ENCODE measurements at regions not wholly inside any gene's neighbourhood (a gene's known extent, or its start where the extent isn't known, plus 50 kb on each side); places are given as distances from the start of the nearest gene placed in this dataset.

DNA sequence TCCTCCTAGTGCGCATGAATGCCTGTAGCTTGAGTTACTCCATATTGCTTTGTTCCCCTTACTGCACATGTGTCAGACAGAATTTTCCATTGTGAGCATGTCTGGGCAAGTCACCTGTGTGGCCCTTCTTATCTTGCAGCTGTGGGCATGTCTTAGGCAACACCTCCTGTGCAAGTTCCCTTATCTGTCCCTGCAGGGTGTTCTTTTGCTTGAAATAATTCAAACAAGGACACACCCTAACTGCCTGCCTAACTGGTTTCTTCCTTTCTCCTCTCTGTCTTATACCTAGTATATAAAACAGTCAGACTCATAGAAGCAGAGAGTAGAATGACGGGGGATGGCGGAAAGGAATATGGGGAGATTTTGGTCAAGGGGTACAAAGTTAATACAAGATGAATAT lies 421.1 kb upstream of the SORCS1 start:
- TF ChIP-seq EP300 (IDR thresholded peaks at IDR 0.05; ENCODE audit: borderline replicate concordance): no peak
- TF ChIP-seq, protein P1, sequence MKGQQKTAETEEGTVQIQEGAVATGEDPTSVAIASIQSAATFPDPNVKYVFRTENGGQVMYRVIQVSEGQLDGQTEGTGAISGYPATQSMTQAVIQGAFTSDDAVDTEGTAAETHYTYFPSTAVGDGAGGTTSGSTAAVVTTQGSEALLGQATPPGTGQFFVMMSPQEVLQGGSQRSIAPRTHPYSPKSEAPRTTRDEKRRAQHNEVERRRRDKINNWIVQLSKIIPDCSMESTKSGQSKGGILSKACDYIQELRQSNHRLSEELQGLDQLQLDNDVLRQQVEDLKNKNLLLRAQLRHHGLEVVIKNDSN (IDR thresholded peaks at IDR 0.05): no peak
- TF ChIP-seq NFIC (IDR thresholded peaks at IDR 0.05): no peak
- TF ChIP-seq CEBPB (IDR thresholded peaks at IDR 0.05): no peak
- TF ChIP-seq TAF1 (IDR thresholded peaks at IDR 0.05; ENCODE audit: low read depth): no peak
- TF ChIP-seq RAD21 (IDR thresholded peaks at IDR 0.05; ENCODE audit: low read depth): no peak
- TF ChIP-seq, protein P2, sequence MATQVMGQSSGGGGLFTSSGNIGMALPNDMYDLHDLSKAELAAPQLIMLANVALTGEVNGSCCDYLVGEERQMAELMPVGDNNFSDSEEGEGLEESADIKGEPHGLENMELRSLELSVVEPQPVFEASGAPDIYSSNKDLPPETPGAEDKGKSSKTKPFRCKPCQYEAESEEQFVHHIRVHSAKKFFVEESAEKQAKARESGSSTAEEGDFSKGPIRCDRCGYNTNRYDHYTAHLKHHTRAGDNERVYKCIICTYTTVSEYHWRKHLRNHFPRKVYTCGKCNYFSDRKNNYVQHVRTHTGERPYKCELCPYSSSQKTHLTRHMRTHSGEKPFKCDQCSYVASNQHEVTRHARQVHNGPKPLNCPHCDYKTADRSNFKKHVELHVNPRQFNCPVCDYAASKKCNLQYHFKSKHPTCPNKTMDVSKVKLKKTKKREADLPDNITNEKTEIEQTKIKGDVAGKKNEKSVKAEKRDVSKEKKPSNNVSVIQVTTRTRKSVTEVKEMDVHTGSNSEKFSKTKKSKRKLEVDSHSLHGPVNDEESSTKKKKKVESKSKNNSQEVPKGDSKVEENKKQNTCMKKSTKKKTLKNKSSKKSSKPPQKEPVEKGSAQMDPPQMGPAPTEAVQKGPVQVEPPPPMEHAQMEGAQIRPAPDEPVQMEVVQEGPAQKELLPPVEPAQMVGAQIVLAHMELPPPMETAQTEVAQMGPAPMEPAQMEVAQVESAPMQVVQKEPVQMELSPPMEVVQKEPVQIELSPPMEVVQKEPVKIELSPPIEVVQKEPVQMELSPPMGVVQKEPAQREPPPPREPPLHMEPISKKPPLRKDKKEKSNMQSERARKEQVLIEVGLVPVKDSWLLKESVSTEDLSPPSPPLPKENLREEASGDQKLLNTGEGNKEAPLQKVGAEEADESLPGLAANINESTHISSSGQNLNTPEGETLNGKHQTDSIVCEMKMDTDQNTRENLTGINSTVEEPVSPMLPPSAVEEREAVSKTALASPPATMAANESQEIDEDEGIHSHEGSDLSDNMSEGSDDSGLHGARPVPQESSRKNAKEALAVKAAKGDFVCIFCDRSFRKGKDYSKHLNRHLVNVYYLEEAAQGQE (IDR thresholded peaks at IDR 0.05; ENCODE audit: low read depth): no peak

- TF ChIP-seq, protein P2 (IDR thresholded peaks at IDR 0.05; ENCODE audit: low read depth): no peak
- no peak for TF ChIP-seq EP300 (IDR thresholded peaks at IDR 0.05; ENCODE audit: borderline replicate concordance)
- no peak for TF ChIP-seq TAF1 (IDR thresholded peaks at IDR 0.05; ENCODE audit: low read depth)
- TF ChIP-seq RAD21 (IDR thresholded peaks at IDR 0.05; ENCODE audit: low read depth): no peak
- TF ChIP-seq, protein P3, sequence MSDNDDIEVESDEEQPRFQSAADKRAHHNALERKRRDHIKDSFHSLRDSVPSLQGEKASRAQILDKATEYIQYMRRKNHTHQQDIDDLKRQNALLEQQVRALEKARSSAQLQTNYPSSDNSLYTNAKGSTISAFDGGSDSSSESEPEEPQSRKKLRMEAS (IDR thresholded peaks at IDR 0.05): no peak
These were observed 419.5 kb upstream of the SORCS1 start for GRCh38 chr10:107583974-107584373.

DNA sequence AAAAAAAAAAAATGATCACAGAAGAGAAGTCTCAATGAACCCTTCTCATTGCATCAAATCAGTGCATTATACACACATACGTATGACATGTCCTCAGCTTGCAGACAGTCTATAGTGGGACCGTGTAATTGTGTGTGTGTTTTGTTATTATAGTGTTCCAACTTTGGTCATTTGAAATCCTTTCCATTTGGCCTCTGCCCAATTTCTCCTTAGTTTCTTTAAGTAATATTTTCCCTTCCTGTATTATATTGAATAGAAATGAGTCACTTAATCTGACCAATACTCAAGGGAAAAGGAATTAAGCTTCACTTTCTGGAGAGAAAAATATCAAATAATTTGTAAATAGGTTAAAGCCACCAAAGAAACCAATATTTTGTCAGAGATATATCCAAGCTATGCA lies 415.5 kb upstream of the SORCS1 start:
- TF ChIP-seq RAD21 (IDR thresholded peaks at IDR 0.05; ENCODE audit: low read depth): no peak
- no peak for TF ChIP-seq TAF1 (IDR thresholded peaks at IDR 0.05; ENCODE audit: low read depth)
- TF ChIP-seq EP300 (IDR thresholded peaks at IDR 0.05; ENCODE audit: borderline replicate concordance): no peak
- TF ChIP-seq, protein P2 (IDR thresholded peaks at IDR 0.05; ENCODE audit: low read depth): no peak
- no peak for TF ChIP-seq NFIC (IDR thresholded peaks at IDR 0.05)
- TF ChIP-seq YY1 (IDR thresholded peaks at IDR 0.05; ENCODE audit: low read depth): no peak
- no peak for TF ChIP-seq TCF12 (IDR thresholded peaks at IDR 0.05; ENCODE audit: low read depth)

DNA sequence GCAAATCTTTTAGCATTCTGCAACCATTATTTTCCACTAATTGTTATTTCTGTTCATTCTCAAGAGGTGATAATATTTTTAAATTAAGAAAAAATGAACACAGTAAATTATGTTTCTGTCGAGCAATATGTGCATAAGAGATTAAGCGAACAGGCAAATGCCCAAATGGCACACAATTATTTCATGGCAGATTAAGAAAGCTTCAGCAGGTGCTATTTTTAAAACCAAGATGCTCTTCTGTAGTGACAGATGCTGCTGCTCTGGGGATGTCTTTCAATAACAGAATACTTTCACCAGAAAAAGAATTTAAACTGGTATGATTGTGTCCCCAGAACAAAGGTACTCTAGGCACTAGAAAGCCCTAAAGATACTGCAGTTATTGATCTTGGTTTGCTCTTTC lies 412.7 kb upstream of the SORCS1 start:
- TF ChIP-seq EP300 (IDR thresholded peaks at IDR 0.05; ENCODE audit: borderline replicate concordance) (no peak), EGR1 (IDR thresholded peaks at IDR 0.05) (no peak), TEAD4 (IDR thresholded peaks at IDR 0.05) (no peak)

GRCh38 chr10:107576746-107577145 lies 412.2 kb upstream of the SORCS1 start:
- TF ChIP-seq CEBPB (IDR thresholded peaks at IDR 0.05) (no peak), ZBTB7A (IDR thresholded peaks at IDR 0.05; ENCODE audit: low read depth) (no peak), YY1 (IDR thresholded peaks at IDR 0.05; ENCODE audit: low read depth) (no peak), CREB1 (IDR thresholded peaks at IDR 0.05; ENCODE audit: low read depth) (no peak), TCF12 (IDR thresholded peaks at IDR 0.05; ENCODE audit: low read depth) (no peak), EP300 (IDR thresholded peaks at IDR 0.05; ENCODE audit: borderline replicate concordance) (no peak), FOXM1 (IDR thresholded peaks at IDR 0.05; ENCODE audit: borderline replicate concordance, low read depth) (no peak), TAF1 (IDR thresholded peaks at IDR 0.05; ENCODE audit: low read depth) (no peak), RAD21 (IDR thresholded peaks at IDR 0.05; ENCODE audit: low read depth) (no peak), TEAD4 (IDR thresholded peaks at IDR 0.05) (no peak), NFIC (IDR thresholded peaks at IDR 0.05) (no peak), EGR1 (IDR thresholded peaks at IDR 0.05) (no peak)
- TF ChIP-seq, protein P3 (IDR thresholded peaks at IDR 0.05): no peak
- TF ChIP-seq, protein P2 (IDR thresholded peaks at IDR 0.05; ENCODE audit: low read depth): no peak

Measured in Ishikawa (cell line).